ENCODE measurements at regions not wholly inside any gene's neighbourhood (a gene's known extent, or its start where the extent isn't known, plus 50 kb on each side); places are given as distances from the start of the nearest gene placed in this dataset.

DNA sequence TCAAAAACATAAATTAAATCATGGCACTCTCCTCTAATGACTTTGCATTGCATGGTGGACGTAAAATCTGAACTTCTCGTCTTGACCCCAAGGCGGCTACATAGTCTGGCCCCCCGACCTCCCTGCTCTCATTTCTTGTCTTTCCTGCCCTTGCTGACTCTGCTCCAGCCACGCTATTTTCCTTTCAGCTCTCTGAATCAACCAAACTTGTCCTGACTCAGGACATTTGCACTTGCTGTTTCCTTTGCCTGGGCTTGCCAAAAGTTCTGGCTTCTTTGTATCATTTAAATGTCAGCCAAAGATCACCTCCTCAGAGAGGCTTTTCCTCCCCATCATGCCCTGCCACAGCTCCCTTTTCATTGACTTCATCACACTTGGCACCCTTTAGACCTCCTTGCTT is 107.7 kb upstream of the NFE2L3 start:
- TF ChIP-seq, protein P1, sequence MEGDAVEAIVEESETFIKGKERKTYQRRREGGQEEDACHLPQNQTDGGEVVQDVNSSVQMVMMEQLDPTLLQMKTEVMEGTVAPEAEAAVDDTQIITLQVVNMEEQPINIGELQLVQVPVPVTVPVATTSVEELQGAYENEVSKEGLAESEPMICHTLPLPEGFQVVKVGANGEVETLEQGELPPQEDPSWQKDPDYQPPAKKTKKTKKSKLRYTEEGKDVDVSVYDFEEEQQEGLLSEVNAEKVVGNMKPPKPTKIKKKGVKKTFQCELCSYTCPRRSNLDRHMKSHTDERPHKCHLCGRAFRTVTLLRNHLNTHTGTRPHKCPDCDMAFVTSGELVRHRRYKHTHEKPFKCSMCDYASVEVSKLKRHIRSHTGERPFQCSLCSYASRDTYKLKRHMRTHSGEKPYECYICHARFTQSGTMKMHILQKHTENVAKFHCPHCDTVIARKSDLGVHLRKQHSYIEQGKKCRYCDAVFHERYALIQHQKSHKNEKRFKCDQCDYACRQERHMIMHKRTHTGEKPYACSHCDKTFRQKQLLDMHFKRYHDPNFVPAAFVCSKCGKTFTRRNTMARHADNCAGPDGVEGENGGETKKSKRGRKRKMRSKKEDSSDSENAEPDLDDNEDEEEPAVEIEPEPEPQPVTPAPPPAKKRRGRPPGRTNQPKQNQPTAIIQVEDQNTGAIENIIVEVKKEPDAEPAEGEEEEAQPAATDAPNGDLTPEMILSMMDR (IDR thresholded peaks at IDR 0.05) = no peak
- TF ChIP-seq POLR2A (IDR thresholded peaks at IDR 0.05) = no peak
